ENCODE measurements at regions not wholly inside any gene's neighbourhood (a gene's known extent, or its start where the extent isn't known, plus 50 kb on each side); places are given as distances from the start of the nearest gene placed in this dataset.

GRCh38 chr5:42157215-42157614 lies 232.1 kb downstream of the FBXO4 start:
- ChIA-PET CTCF (interaction anchor here (0.6 kb wide), 2 partner anchors 39 to 1462 kb away, joined by 3 read pairs; no protein-coding TSS in a partner anchor), POLR2A (no interaction called here)
- Histone ChIP-seq H3K4me3 (ENCODE audit: low read depth, low read length) (no peak overlapping the region), H3K36me3 (ENCODE audit: control insufficient read depth in 2 of 2, insufficient read depth in 1 of 2, low read length in 2 of 2) (no peaks in the 10 kb centered on the region), H3K4me1 (ENCODE audit: control insufficient read depth, insufficient read depth, low read length) (no peaks in the 10 kb centered on the region), H3K9me3 (ENCODE audit: control insufficient read depth, insufficient read depth, low read depth, low read length) (no peaks in the 10 kb centered on the region), H3K27ac (ENCODE audit: extremely low read depth, low read depth, low read length) (no peak overlapping the region)
- TF ChIP-seq IKZF3 (tag by site-specific recombination; IDR thresholded peaks at IDR 0.05), result no peak
- TF ChIP-seq ZNF629 (tag by site-specific recombination; IDR thresholded peaks at IDR 0.05), result no peak
- TF ChIP-seq REPIN1 (tag by site-specific recombination; IDR thresholded peaks at IDR 0.05; ENCODE audit: low read depth), result no peak
- TF ChIP-seq INSM2 (tag by site-specific recombination; IDR thresholded peaks at IDR 0.05), result no peak
- no peak for TF ChIP-seq ZNF510 (tag by site-specific recombination; IDR thresholded peaks at IDR 0.05; ENCODE audit: insufficient replicate concordance)
- TF ChIP-seq ZIC2 (tag by site-specific recombination; IDR thresholded peaks at IDR 0.05), result no peak
- no peak for TF ChIP-seq ZNF202 (tag by site-specific recombination; IDR thresholded peaks at IDR 0.05; ENCODE audit: borderline replicate concordance)
- no peak for TF ChIP-seq ZNF266 (tag by site-specific recombination; IDR thresholded peaks at IDR 0.05; ENCODE audit: low read depth)
- TF ChIP-seq ZNF449 (tag by site-specific recombination; IDR thresholded peaks at IDR 0.05), result no peak

GRCh38 chr5:42163083-42163482 lies 238.0 kb downstream of the FBXO4 start:
- Histone ChIP-seq H3K36me3 (ENCODE audit: control insufficient read depth in 2 of 2, insufficient read depth in 1 of 2, low read length in 2 of 2) (no peaks in the 10 kb centered on the region), H3K4me1 (ENCODE audit: control insufficient read depth, insufficient read depth, low read length) (no peaks in the 10 kb centered on the region), H3K27ac (ENCODE audit: extremely low read depth, low read depth, low read length) (no peak overlapping the region), H3K4me3 (ENCODE audit: low read depth, low read length) (no peak overlapping the region), H3K9me3 (ENCODE audit: control insufficient read depth, insufficient read depth, low read depth, low read length) (no peaks in the 10 kb centered on the region)
- ChIA-PET CTCF (no interaction called here), POLR2A (no interaction called here)
- TF ChIP-seq ZNF274 (IDR thresholded peaks at IDR 0.05; ENCODE audit: low read length), result no peak
- TF ChIP-seq ZNF274 (tag by site-specific recombination; IDR thresholded peaks at IDR 0.05; ENCODE audit: borderline replicate concordance), result no peak
- no peak for TF ChIP-seq ZNF174 (tag by site-specific recombination; IDR thresholded peaks at IDR 0.05)
- TF ChIP-seq ZNF677 (tag by site-specific recombination; IDR thresholded peaks at IDR 0.05), result no peak
- no peak for TF ChIP-seq FEZF1 (tag by site-specific recombination; IDR thresholded peaks at IDR 0.05)
- no peak for TF ChIP-seq PRDM10 (tag by site-specific recombination; IDR thresholded peaks at IDR 0.05)
- TF ChIP-seq ZNF837 (tag by site-specific recombination; IDR thresholded peaks at IDR 0.05), result no peak

Measured in HEK293 (cell line).